ENCODE measurements at regions not wholly inside any gene's neighbourhood (a gene's known extent, or its start where the extent isn't known, plus 50 kb on each side); places are given as distances from the start of the nearest gene placed in this dataset.
A peak's percentile ranks its signal among the peaks of the same experiment; 100 is the strongest.

DNA sequence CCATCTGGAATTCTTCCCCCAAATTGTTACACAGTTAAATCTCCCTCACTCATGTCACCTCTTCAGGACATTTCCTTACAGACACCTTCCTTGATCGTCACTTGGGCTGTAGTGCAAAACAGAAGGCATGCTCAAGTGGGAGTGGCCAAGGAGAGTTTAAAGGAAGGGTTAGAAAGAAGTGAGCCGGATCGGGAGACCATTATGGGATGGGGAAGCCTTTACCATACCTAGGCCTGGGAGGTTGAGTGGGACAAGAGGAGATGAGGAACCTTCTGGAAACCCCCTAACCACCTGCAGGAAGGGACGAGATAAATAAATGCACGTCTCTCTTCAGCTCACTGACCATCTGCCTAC, 102.7 kb downstream of the UCHL1 start:
- FAIRE-seq (no peak), DNase-seq (ENCODE audit: insufficient read length, low spot score) (no peak)
- TF ChIP-seq CTCF (IDR thresholded peaks at IDR 0.05; ENCODE audit: insufficient read depth, missing control alignments), result no peak

GRCh38 chr4:41359836-41360213, 103.1 kb downstream of the UCHL1 start:
- no peak for FAIRE-seq
- no peak for TF ChIP-seq CTCF (IDR thresholded peaks at IDR 0.05; ENCODE audit: insufficient read depth, missing control alignments)
- DNase-seq (ENCODE audit: insufficient read length, low spot score), result no peak

DNA sequence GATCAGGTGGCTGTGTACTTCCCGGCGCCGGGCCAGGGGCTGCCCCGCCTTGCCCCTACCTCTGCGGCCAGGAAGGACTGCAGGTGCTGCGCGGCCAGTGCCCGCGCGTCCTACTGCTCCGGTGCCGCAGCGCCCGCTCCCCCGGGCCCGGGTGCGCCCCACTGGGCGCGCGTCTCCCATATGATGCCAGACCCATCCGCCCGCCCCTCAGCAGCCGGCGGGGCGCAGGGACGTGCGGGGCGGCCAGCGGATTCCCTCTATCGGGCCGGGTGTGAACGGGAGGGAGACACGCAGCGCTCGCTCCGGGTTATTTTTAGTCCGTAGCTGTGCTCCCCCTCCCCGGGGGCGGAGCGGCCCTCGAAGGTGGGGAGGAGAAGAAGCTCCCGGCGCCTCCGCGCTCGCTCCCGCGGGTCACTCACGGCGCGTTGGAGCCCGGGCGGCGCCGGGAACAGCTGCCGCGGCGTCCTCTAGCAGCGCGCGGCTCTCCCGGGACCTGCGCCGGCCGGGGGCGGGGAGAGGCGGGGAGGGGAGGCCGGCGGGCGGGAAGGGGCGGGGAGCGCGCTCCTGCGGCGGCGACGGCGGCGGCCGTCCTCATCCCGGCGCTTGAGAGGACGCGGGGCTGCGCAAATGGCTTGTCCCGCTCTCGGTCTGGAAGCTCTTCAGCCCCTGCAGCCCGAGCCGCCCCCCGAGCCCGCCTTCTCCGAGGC, 103.6 kb downstream of the UCHL1 start:
- DNase-seq (ENCODE audit: insufficient read length, low spot score), result peak; percentile 65

GRCh38 chr4:41360921-41361793, 104.4 kb downstream of the UCHL1 start:
- TF ChIP-seq CTCF (IDR thresholded peaks at IDR 0.05; ENCODE audit: insufficient read depth, missing control alignments), result no peak

More for the DNA sequence above, 103.6 kb downstream of the UCHL1 start:
- no peak for FAIRE-seq
- TF ChIP-seq CTCF (IDR thresholded peaks at IDR 0.05; ENCODE audit: insufficient read depth, missing control alignments), result no peak

DNA sequence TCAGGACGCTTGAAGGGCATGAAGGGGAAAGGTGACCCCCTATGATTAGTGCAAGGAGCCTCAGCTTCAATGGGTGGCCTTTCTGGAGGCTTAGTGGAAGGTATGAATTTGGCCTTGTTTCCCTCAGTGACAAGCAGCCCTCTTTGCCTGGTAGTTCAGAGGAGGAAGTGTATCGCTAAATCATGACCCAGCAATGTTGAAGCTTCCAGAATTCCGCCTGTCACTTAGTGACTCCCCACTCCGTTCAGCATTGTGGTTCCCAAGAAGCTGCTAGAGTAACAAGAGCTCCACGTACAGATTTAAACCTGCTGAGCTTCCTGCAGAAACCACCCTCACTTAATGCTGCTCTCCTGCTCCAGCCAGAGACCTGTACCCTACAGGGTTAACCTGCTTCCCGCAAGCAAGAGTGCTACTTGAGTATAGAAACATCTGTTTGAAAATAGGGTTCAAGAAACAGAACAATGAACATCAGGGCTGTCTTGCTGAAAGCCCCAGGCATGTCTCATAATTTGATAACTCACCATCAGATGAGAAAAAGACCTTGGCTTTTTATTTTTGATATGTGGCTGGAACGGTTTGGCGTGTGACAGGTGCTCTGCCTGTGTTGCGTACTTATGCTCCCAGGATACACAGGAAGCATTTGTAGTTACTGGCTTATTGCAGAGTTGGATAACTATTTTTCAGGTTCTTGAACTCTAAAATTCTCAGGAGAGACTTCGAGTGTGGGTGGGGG, 105.2 kb downstream of the UCHL1 start:
- FAIRE-seq (no peak), DNase-seq (ENCODE audit: insufficient read length, low spot score) (no peak)
- no peak for TF ChIP-seq CTCF (IDR thresholded peaks at IDR 0.05; ENCODE audit: insufficient read depth, missing control alignments)

More at GRCh38 chr4:41360921-41361793, 104.4 kb downstream of the UCHL1 start:
- no peak for FAIRE-seq
- no peak for DNase-seq (ENCODE audit: insufficient read length, low spot score)

GRCh38 chr4:41362621-41363383, 106.1 kb downstream of the UCHL1 start:
- FAIRE-seq (no peak), DNase-seq (ENCODE audit: insufficient read length, low spot score) (no peak)
- TF ChIP-seq CTCF (IDR thresholded peaks at IDR 0.05; ENCODE audit: insufficient read depth, missing control alignments), result no peak

Measured in D721Med (cell line).